ENCODE measurements at regions not wholly inside any gene's neighbourhood (a gene's known extent, or its start where the extent isn't known, plus 50 kb on each side); places are given as distances from the start of the nearest gene placed in this dataset.

GRCh38 chr22:19637408-19638281 is 76.7 kb upstream of the SEPTIN5 start:
- no peak overlapping the region for H3K4ac ChIP-seq (replicated peaks; ENCODE audit: insufficient read length, low read depth, low read length)
- no peak overlapping the region for H2BK5ac ChIP-seq (ENCODE audit: low read depth, low read length)
- no peak overlapping the region for H3K27ac ChIP-seq (ENCODE audit: low read depth, low read length)
- H2AK5ac ChIP-seq (ENCODE audit: low read depth, low read length), result no peak overlapping the region
- no peak overlapping the region; the same call in 1 of the 2 replicates for H4K8ac ChIP-seq (ENCODE audit: extremely low read depth, insufficient read depth, low read length)
- no peak overlapping the region for H3K56ac ChIP-seq (replicated peaks; ENCODE audit: insufficient read length, low read depth, low read length)
- peaks cover 0 to 2% of the 10 kb centered on the region in 2 experiments for H4K20me1 ChIP-seq (replicated peaks in 1 of 2; ENCODE audit: control insufficient read depth in 1 of 2, insufficient read depth in 2 of 2, low read length in 2 of 2)
- H2BK120ac ChIP-seq (replicated peaks; ENCODE audit: low read depth, low read length), result no peak overlapping the region
- H3K23ac ChIP-seq (ENCODE audit: insufficient read length), result no peak overlapping the region
- H2BK15ac ChIP-seq (ENCODE audit: low read length), result no peak overlapping the region
- H3K9me3 ChIP-seq (ENCODE audit: insufficient read depth in 2 of 2, low read depth in 1 of 2, low read length in 1 of 2), result no peaks in the 10 kb centered on the region
- FAIRE-seq (no peak), DNase-seq (ENCODE audit: low read depth in 1 of 2, low spot score in 2 of 2) (no peak)
- CTCF ChIA-PET (ENCODE audit: partially characterized antibody), result interaction anchor here (1.3 to 1.4 kb wide), 2 partner anchors 9 to 86 kb away, joined by 3 to 6 read pairs; partner anchors contain the start of gene GP1BB
- peaks cover 0 to 2% (median 1%) of the 10 kb centered on the region in 4 experiments; a peak in 2 of 7 replicates for H3K27me3 ChIP-seq (replicated peaks in 1 of 4; ENCODE audit: control insufficient read depth in 3 of 4, extremely low read depth in 1 of 4, insufficient read depth in 3 of 4, low read length in 3 of 4)
- H4K5ac ChIP-seq (ENCODE audit: insufficient read length, low read depth, low read length), result no peak overlapping the region
- H3K4me1 ChIP-seq (replicated peaks in 1 of 4; ENCODE audit: control insufficient read depth in 3 of 4, insufficient read depth in 4 of 4, low read length in 3 of 4), result peaks cover 0 to 2% (median 0%) of the 10 kb centered on the region in 4 experiments; a peak in 3 of 7 replicates
- 87% methylated on average over 15 of the region's 15 CpGs; no CpG with 5 or more reads in 1 of the 2 experiments for WGBS, 2 experiments (ENCODE audit: extremely low coverage in 1 of 2, insufficient coverage in 1 of 2, insufficient read length in 1 of 2, insufficient replicate concordance in 2 of 2, low coverage in 1 of 2, low lambda C conversion rate in 2 of 2, missing lambda C conversion rate in 1 of 2)
- H3K36me3 ChIP-seq (ENCODE audit: control insufficient read depth in 2 of 4, insufficient read depth in 4 of 4, low read length in 3 of 4), result no peaks in the 10 kb centered on the region
- no peak overlapping the region for H3K18ac ChIP-seq (ENCODE audit: extremely low read depth, low read length)
- no peak overlapping the region for H3K4me2 ChIP-seq (ENCODE audit: insufficient read depth in 1 of 2, low read depth in 2 of 2, low read length in 2 of 2)
- H3K14ac ChIP-seq (ENCODE audit: insufficient read length), result no peak overlapping the region
- POLR2A ChIA-PET (ENCODE audit: partially characterized antibody), result interaction anchor here (0.5 kb wide), 1 partner anchor 10 kb away, joined by 3 read pairs; no protein-coding TSS in a partner anchor
- H3K79me2 ChIP-seq (ENCODE audit: control insufficient read depth in 1 of 2, insufficient read depth in 2 of 2, low read length in 2 of 2), result no peaks in the 10 kb centered on the region
- no peak overlapping the region for H2BK12ac ChIP-seq (ENCODE audit: low read depth, low read length)
- 0 out of 2 replicates have a peak overlapping the region, but pooled peaks have one; percentile 86 for H2BK20ac ChIP-seq (ENCODE audit: low read length)
- no peak overlapping the region for H3K4me3 ChIP-seq (ENCODE audit: extremely low read depth in 1 of 4, insufficient read depth in 2 of 4, low read depth in 3 of 4, low read length in 4 of 4)
- no peak overlapping the region for H2AFZ ChIP-seq (ENCODE audit: low read length)
- no peak overlapping the region for H3K9ac ChIP-seq (replicated peaks in 1 of 4; ENCODE audit: extremely low read depth in 1 of 4, low read depth in 3 of 4, low read length in 3 of 4)
- no peaks in the 10 kb centered on the region for H3K79me1 ChIP-seq (ENCODE audit: low read depth, low read length)
- H3K23me2 ChIP-seq (ENCODE audit: low read depth, low read length), result peaks cover 2% of the 10 kb centered on the region; the same call in 1 of the 2 replicates
- no peak overlapping the region for H4K91ac ChIP-seq (replicated peaks; ENCODE audit: insufficient read length, low read length)
- TF ChIP-seq BACH1 (IDR thresholded peaks at IDR 0.05; ENCODE audit: low read length) (no peak), RNF2 (IDR thresholded peaks at IDR 0.05; ENCODE audit: borderline replicate concordance, low read depth, low read length, missing control alignments, poor library complexity, severe bottlenecking) (no peak), CBX5 (IDR thresholded peaks at IDR 0.05; ENCODE audit: low read depth, low read length) (no peak), TAF1 (IDR thresholded peaks at IDR 0.05; ENCODE audit: low read depth, low read length) (no peak), ASH2L (IDR thresholded peaks at IDR 0.05; ENCODE audit: low read length) (no peak), JUND (IDR thresholded peaks at IDR 0.05; ENCODE audit: low read length) (no peak), SP1 (IDR thresholded peaks at IDR 0.05; ENCODE audit: low read depth, low read length) (no peak), RAD21 (IDR thresholded peaks at IDR 0.05 in 1 of 2, conservative IDR thresholded peaks at IDR 0.05 in 1 of 2; ENCODE audit: low read depth in 2 of 2, low read length in 2 of 2) (no peak)
- TF ChIP-seq, protein P1, sequence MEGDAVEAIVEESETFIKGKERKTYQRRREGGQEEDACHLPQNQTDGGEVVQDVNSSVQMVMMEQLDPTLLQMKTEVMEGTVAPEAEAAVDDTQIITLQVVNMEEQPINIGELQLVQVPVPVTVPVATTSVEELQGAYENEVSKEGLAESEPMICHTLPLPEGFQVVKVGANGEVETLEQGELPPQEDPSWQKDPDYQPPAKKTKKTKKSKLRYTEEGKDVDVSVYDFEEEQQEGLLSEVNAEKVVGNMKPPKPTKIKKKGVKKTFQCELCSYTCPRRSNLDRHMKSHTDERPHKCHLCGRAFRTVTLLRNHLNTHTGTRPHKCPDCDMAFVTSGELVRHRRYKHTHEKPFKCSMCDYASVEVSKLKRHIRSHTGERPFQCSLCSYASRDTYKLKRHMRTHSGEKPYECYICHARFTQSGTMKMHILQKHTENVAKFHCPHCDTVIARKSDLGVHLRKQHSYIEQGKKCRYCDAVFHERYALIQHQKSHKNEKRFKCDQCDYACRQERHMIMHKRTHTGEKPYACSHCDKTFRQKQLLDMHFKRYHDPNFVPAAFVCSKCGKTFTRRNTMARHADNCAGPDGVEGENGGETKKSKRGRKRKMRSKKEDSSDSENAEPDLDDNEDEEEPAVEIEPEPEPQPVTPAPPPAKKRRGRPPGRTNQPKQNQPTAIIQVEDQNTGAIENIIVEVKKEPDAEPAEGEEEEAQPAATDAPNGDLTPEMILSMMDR (IDR thresholded peaks at IDR 0.05; ENCODE audit: control extremely low read depth in 1 of 3, insufficient read depth in 1 of 3, low read depth in 1 of 3, low read length in 3 of 3), result no peak

All from H1 (cell line).